Duodenal mucosa (tissue), 2 donors: ENCODE measurements at regions not wholly inside any gene's neighbourhood (a gene's known extent, or its start where the extent isn't known, plus 50 kb on each side); places are given as distances from the start of the nearest gene placed in this dataset.

ENCODE experiments used
- H3K27ac ChIP-seq: one replicate; pipeline ENCODE4 v1.7.0; 2013; ENCODE audit warnings: low read depth, low read length
- H3K27me3 ChIP-seq, 2 donors: one replicate each; pipeline ENCODE4 v1.7.0; 2013; ENCODE audit warnings: low read length in 2 of 2, control low read depth in 1 of 2; ENCODE audit not compliant: insufficient read depth in 2 of 2, control insufficient read depth in 1 of 2
- H3K36me3 ChIP-seq, 2 donors: one replicate each; pipeline ENCODE4 v1.7.0; 2013; ENCODE audit warnings: low read length in 2 of 2, control low read depth in 1 of 2; ENCODE audit not compliant: insufficient read depth in 2 of 2, control insufficient read depth in 1 of 2
- H3K4me1 ChIP-seq, 2 donors: one replicate each; pipeline ENCODE4 v1.7.0; 2013; ENCODE audit warnings: low read length in 2 of 2, control low read depth in 1 of 2; ENCODE audit not compliant: insufficient read depth in 2 of 2, control insufficient read depth in 1 of 2
- H3K4me3 ChIP-seq, 2 donors: one replicate each; pipeline ENCODE4 v1.7.0; 2013; ENCODE audit warnings: low read length in 2 of 2, low read depth in 1 of 2
- H3K9ac ChIP-seq, 2 donors: one replicate each; pipeline ENCODE4 v1.7.0; 2013; ENCODE audit warnings: low read length in 2 of 2, low read depth in 1 of 2
- H3K9me3 ChIP-seq, 2 donors: one replicate each; pipeline ENCODE4 v1.7.0; 2013; ENCODE audit warnings: low read length in 2 of 2, control low read depth in 1 of 2; ENCODE audit not compliant: control insufficient read depth in 1 of 2

- Histone ChIP-seq H3K27me3 (no peaks in the 10 kb centered on the region), H3K36me3 (no peaks in the 10 kb centered on the region), H3K4me1 (no peaks in the 10 kb centered on the region), H3K9ac (no peak overlapping the region), H3K9me3 (no peaks in the 10 kb centered on the region), H3K27ac (no peak overlapping the region), H3K4me3 (no peak overlapping the region)
Observed at GRCh38 chr4:96092151-96092705, 252.3 kb downstream of the PDHA2 start.

DNA sequence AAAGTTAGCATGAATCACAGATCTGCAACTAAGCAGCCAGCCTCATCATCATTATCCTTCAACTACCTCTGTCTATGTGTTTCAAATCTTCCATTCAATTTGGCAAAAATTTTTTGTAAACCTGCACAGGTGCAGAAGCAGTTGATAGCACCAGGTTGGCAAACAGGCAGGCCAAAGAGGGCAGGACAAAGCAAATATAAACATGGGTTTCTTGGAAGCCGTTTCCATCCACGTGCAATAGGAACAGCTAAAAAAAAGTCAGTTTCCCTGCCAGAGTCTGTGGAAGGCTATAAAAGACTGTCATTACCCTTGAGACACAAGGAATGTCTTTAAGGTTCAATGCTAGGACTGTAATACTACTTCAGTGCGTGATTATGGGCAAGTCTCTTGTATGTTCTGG is 253.2 kb downstream of the PDHA2 start:
- Histone ChIP-seq H3K9ac (no peak overlapping the region), H3K27ac (no peak overlapping the region), H3K4me1 (no peaks in the 10 kb centered on the region), H3K9me3 (no peaks in the 10 kb centered on the region), H3K4me3 (no peak overlapping the region), H3K27me3 (no peaks in the 10 kb centered on the region), H3K36me3 (no peaks in the 10 kb centered on the region)

GRCh38 chr4:96093563-96093962 is 253.7 kb downstream of the PDHA2 start:
- H3K27me3 ChIP-seq: no peaks in the 10 kb centered on the region
- H3K9ac ChIP-seq: no peak overlapping the region
- no peaks in the 10 kb centered on the region for H3K9me3 ChIP-seq
- no peak overlapping the region for H3K27ac ChIP-seq
- H3K4me3 ChIP-seq: no peak overlapping the region
- no peaks in the 10 kb centered on the region for H3K36me3 ChIP-seq
- no peaks in the 10 kb centered on the region for H3K4me1 ChIP-seq

- Histone ChIP-seq H3K27ac (no peak overlapping the region), H3K4me1 (no peaks in the 10 kb centered on the region), H3K9ac (no peak overlapping the region), H3K9me3 (no peaks in the 10 kb centered on the region), H3K4me3 (no peak overlapping the region), H3K36me3 (no peaks in the 10 kb centered on the region), H3K27me3 (no peaks in the 10 kb centered on the region)
Observed at GRCh38 chr4:96094183-96094582, 254.3 kb downstream of the PDHA2 start.

- H3K9ac ChIP-seq: no peak overlapping the region
- no peak overlapping the region for H3K4me3 ChIP-seq
- H3K27me3 ChIP-seq: no peaks in the 10 kb centered on the region
- H3K9me3 ChIP-seq: no peaks in the 10 kb centered on the region
- H3K27ac ChIP-seq: no peak overlapping the region
- no peaks in the 10 kb centered on the region for H3K4me1 ChIP-seq
- no peaks in the 10 kb centered on the region for H3K36me3 ChIP-seq
Observed at GRCh38 chr4:96097040-96097607, 257.2 kb downstream of the PDHA2 start.

DNA sequence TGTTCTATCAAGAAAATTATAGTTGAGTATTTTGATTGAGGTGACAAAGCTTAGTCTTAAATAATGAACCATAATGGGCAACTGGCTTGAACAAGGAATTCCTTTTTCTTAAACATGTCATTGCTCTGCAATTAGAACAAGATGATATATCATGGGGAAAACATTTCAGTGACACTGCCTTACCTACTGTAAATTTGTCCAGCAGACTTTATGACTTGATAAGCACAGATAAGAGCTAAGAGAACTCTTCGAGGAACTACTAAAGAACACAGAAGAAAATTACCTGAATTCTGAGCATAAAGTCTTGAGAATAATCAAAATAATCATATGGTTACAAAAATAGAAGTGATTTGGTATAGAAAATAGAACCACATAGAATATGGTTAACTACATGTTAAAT is 257.8 kb downstream of the PDHA2 start:
- H3K27me3 ChIP-seq: no peaks in the 10 kb centered on the region
- H3K9me3 ChIP-seq: no peaks in the 10 kb centered on the region
- no peak overlapping the region for H3K27ac ChIP-seq
- H3K4me3 ChIP-seq: no peak overlapping the region
- no peaks in the 10 kb centered on the region for H3K36me3 ChIP-seq
- H3K4me1 ChIP-seq: no peaks in the 10 kb centered on the region
- H3K9ac ChIP-seq: no peak overlapping the region

GRCh38 chr4:96099031-96099430 is 259.1 kb downstream of the PDHA2 start:
- no peaks in the 10 kb centered on the region for H3K9me3 ChIP-seq

GRCh38 chr4:96102541-96103026 is 262.7 kb downstream of the PDHA2 start:
- no peak overlapping the region for H3K4me3 ChIP-seq
- H3K9ac ChIP-seq: no peak overlapping the region
- H3K27ac ChIP-seq: no peak overlapping the region
- no peaks in the 10 kb centered on the region for H3K27me3 ChIP-seq
- no peaks in the 10 kb centered on the region for H3K4me1 ChIP-seq
- H3K9me3 ChIP-seq: peaks cover 0 to under 1% of the 10 kb centered on the region in 2 donors
- H3K36me3 ChIP-seq: no peaks in the 10 kb centered on the region

More at GRCh38 chr4:96099031-96099430, 259.1 kb downstream of the PDHA2 start:
- Histone ChIP-seq H3K4me3 (no peak overlapping the region), H3K9ac (no peak overlapping the region), H3K27ac (no peak overlapping the region), H3K27me3 (no peaks in the 10 kb centered on the region), H3K4me1 (no peaks in the 10 kb centered on the region), H3K36me3 (no peaks in the 10 kb centered on the region)

GRCh38 chr4:96103086-96103485 is 263.2 kb downstream of the PDHA2 start:
- Histone ChIP-seq H3K4me3 (no peak overlapping the region), H3K36me3 (no peaks in the 10 kb centered on the region), H3K27ac (no peak overlapping the region), H3K9ac (no peak overlapping the region), H3K27me3 (no peaks in the 10 kb centered on the region), H3K9me3 (peaks cover 0 to 4% of the 10 kb centered on the region in 2 donors), H3K4me1 (no peaks in the 10 kb centered on the region)

- Histone ChIP-seq H3K36me3 (no peaks in the 10 kb centered on the region), H3K4me1 (no peaks in the 10 kb centered on the region), H3K27me3 (no peaks in the 10 kb centered on the region), H3K4me3 (no peak overlapping the region), H3K9me3 (peaks cover 0 to 4% of the 10 kb centered on the region in 2 donors), H3K27ac (no peak overlapping the region), H3K9ac (no peak overlapping the region)
Observed at GRCh38 chr4:96108146-96108545, 268.3 kb downstream of the PDHA2 start.
